Medulla oblongata (tissue), 1 donor: ENCODE measurements at regions not wholly inside any gene's neighbourhood (a gene's known extent, or its start where the extent isn't known, plus 50 kb on each side); places are given as distances from the start of the nearest gene placed in this dataset.

Source experiments
- DNase-seq: peaks from one replicate; pipeline ENCODE4 v3.0.0-alpha.2; 2015; ENCODE audit errors: extremely low spot score

DNA sequence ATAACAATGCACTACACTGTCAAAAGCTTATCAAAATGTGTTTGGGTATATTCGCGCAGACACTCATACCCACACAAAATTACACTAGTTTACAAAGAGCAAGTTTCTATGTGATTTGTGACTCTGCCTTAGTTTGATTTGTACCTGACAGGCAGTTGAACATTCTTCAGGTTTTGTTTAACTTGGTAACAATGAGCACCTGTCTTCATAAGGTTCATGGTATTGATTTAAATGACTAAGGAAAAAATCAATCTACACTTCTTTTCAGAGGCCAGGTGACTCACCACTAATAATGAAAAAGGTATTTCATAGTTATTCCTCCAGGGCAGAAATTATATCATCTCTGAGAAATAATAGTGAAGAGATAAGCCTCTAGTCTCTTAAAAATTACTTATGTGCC, 1114.6 kb upstream of the AGA start:
- DNase-seq, result no peak

GRCh38 chr4:178577933-178578332, 1135.7 kb upstream of the AGA start:
- peak; percentile 6 for DNase-seq

DNA sequence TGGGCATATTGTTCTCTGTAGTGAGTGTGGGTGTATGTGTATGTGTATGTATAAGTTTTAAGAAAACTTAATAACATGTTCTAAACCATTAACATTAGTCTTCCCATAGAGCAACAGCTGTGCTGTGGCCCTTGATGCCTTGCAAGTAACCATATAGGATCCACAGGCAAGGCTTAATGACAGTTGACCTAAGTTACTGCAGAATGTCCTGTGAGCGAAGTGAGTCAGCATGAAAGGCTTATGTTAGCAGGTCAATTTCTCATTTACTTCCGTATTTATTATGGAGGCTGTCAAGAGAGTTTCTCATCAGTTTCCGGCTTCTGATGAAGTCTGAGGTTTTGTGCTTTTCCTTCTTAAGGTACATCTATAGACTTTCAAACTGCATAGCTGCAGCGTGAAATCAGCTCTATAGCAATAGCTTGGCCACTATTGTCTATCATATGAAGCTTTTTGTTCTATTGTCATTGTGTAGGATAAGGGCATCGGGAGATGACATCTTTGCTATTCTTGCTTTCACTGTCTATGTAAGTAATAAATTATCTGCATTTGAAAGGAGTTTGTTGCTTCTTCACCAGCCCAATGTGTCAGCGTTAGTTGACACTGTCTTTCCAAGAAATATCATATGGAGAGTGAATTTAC, 1153.4 kb upstream of the AGA start:
- DNase-seq, result no peak

DNA sequence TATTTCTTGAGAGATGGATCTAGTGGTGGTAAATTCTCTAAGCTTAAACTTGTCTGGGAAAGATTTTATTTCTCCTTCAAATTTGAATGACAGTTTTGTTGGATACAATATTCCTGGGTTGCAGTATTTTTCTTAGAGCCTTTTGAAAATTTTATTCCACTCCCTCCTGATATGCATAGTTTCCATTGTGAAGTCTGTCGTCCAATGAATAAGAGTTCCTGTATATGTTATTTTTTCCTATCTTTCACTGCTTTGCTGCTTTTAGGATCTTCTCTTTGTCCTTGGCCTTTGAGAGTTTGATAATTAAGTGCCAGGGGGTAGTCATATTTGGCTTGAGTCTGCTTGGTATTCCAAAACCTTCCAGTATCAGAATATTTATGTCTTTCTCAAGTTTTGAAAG, 1156.4 kb upstream of the AGA start:
- DNase-seq, result no peak

GRCh38 chr4:178599521-178599920, 1157.3 kb upstream of the AGA start:
- DNase-seq, result no peak

GRCh38 chr4:178602833-178603232, 1160.6 kb upstream of the AGA start:
- no peak for DNase-seq

DNA sequence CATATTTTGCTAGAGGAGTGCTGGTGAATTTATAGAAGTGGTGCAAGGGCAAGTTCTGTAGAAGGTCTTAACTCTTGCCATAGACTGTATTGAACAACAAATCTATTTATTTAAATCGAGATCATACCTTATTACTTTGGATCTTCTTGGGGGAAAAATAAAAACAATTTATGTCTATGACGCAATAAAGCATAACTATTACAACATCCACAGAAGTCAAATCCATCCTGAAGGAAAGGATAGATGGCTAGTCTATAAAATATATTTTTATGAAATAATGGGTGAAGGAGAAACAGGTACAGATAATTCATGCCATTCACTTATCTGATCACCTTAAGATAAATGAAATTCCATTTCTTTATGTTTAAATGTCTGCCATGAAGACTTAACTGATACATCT, 1168.8 kb upstream of the AGA start:
- no peak for DNase-seq

GRCh38 chr4:178612733-178613132, 1170.5 kb upstream of the AGA start:
- no peak for DNase-seq

DNA sequence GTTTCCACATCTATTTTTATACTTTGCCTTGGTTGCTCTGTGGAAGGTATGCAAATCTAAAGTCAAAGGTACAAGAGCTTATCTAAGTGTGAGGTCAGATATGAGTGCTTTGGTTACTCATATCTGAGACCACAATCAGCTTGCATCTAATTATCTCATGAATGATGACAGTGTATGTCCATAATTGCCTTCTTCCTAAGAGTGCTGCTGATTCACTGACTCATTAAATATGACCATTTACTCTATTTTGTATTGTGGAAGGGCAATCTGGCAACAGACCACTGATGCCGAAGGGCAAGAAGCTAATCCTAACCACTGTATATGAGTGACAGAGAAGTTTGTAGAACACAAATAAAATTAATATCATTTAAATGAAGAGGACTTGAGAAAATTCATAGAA, 1190.2 kb upstream of the AGA start:
- DNase-seq, result no peak

DNA sequence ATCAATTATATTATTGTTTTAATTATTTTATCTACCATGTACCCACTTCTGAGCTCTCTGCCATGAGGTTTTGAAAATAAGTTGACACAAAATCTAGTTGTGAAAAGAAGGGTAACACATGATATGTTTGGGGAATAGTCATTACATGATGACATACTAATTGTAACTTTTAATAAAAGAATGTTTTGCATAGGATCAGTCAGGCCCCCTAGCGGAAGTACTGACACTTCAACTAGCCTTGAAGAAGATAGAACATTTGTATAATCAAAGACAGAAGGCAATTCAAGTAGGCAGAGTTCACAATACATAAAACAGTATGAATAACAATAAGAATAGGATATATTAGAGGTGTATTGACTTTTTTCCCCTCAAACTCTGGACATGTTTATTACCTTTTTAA, 1191.0 kb upstream of the AGA start:
- no peak for DNase-seq

GRCh38 chr4:178664621-178665020, 1222.4 kb upstream of the AGA start:
- DNase-seq, result no peak

GRCh38 chr4:178665916-178666315, 1223.7 kb upstream of the AGA start:
- no peak for DNase-seq

DNA sequence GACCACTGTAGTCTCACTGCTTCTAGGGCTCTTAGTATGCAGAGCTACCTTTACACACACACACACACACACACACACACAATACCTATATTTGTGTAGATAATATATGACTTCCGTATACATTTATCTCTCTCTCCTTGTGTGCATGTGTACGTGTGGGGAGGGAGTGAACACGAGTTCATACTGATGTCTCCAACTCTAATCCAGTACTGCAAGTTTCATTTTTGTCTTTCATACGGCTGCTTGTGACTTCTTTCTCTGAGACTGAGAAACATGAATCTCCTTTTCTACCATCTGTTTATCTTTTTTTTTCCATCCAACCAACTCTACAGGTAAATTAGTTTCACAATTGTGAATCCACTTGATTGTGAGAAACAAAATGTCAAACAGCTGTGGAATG, 1229.5 kb upstream of the AGA start:
- DNase-seq, result no peak

DNA sequence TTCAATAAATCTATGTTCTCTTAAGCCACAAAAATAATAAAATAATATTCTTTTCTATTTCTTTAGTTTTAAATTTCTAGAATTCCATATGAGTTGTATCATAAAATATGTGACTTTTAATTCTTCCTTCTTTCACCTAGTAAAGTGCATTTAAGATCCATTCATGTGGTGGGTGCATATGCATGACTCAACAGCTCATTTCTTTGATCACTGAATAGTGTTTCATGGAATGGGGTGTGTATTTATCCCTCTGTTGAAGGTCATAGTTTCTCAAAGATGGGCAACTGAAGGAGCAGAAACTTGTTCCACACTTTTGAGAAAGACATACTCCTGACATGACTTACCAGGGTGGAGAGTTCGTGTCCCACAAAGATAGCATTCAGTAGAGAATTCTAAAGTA, 1230.3 kb upstream of the AGA start:
- DNase-seq, result no peak

- no peak for DNase-seq
Measured at GRCh38 chr4:178681871-178682270, 1239.6 kb upstream of the AGA start.

DNA sequence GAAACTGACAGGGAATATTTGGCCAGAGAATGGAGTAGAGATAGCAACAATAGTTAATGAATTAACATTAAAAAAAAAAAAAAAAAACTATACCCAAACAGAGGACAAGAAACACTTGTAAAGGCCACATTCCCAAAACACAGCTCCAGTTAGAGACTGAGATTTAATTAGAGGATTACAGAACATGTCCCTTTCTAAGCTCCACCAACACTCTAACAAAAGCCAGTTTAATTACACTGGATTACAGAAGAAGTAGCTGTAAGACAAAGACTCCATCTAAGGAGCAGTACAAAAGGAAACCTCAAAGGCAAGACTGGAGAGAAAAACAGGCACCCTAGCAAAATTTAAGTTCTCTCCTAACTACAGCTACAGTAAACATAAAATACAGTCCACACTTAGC, 1247.7 kb upstream of the AGA start:
- no peak for DNase-seq

DNA sequence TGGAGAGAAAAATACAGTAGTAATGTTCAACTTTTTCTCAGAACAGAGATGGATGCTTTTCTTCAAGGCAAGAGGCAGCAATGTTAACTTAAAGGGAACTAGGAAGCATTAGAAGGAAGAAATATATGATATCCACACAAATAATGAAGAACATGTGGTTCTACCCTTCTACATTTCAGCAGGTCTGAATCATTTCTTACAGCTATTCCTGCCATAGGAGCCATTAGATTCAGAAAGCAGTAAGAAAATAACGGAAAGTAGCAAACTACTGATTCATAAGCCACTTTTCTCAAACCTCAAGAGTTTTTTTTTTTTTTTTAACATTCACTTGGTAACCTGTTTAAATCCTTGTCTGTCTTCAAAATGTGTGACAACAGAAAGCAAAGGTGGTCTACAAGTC, 1251.6 kb upstream of the AGA start:
- no peak for DNase-seq

- DNase-seq, result no peak
Measured at GRCh38 chr4:178696515-178696914, 1254.3 kb upstream of the AGA start.

- DNase-seq, result no peak
Measured at GRCh38 chr4:178712486-178712885, 1270.2 kb upstream of the AGA start.

- DNase-seq, result no peak
Measured at GRCh38 chr4:178738026-178738425, 1295.8 kb upstream of the AGA start.

DNA sequence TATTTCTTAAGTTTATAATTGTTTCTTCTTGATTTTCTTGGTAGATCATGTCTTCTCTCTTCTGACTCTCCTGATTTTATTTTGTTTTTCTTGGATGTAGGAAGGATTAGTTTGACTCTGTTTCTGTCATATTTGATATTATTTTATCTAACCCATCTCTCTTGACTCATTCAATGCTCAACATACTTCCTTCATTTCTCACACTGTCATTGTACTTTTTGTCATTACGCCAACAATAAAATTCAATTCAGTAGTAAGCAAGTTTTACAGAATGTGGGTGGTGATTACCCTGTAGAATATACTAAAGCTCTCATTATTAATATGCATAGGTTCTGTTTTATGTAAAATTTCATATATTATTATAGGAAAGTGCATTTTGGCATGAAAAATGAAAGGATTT, 1303.0 kb upstream of the AGA start:
- no peak for DNase-seq

DNA sequence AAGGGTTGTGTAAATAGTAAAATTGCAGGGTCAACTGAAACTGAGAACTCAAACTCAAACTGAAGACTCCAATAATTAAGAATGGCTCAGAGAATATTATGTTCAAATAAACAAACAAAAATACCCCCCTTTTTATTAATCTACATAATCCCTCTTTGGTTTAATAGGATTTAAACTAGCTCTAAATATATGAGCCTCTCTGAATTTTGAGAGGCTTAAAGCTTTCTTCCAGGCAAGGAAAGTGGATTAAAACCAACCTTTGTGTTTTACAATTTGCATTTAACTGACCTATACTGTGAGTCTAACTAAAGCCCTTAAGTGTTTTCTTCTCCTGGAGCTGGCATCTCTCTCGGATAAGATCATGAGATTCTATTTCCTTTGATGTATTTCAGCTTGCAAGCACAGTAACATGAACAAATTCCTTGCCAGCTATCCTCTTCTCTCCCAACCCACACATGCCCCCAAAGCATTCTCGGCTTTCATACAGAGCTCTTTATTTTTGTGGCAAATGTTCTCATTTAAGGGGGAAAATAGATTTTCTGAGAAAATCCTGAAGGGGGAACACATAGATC, 1310.8 kb upstream of the AGA start:
- no peak for DNase-seq

DNA sequence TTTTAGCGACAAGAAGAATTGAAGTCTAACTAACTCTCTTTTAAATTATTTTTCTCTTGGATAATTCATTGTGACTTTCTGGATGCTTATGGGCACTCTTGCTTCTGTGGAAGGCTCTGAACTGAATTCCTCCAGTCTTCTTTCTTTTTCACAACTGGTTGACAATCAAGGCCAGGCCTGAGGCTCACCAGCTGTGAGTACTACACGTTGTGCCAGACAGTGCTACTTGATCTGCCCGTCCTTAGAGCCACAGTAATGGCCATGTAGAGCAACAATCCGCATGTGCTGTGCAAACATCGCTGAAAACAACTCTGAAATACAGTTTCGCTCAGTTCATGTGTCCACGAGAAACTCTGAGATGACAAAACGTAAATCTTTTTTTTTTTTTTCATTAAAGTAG, 1336.3 kb upstream of the AGA start:
- no peak for DNase-seq

DNA sequence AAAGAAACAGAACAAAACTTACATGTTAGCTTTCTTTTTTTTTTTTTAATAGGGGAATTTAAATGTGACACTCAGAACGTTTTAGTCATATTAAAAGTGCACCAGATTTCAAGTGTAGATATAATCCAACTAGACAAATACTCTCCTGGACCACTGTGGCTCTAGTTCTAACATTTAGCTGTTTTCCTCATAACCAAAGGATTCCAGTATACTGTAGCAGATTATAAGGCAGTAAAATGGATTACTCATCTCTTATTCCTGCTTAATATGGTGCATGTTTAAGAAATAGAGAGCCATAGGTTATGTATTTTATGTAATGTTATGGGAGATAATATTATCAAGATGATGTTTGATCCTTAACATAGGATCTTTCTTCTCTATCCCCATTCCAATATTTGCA, 1339.5 kb upstream of the AGA start:
- DNase-seq, result no peak
